ENCODE measurements at regions not wholly inside any gene's neighbourhood (a gene's known extent, or its start where the extent isn't known, plus 50 kb on each side); places are given as distances from the start of the nearest gene placed in this dataset.

- no peaks in the 10 kb centered on the region for H3K4me1 ChIP-seq (ENCODE audit: control insufficient read depth in 2 of 2, insufficient read depth in 2 of 2, low read length in 2 of 2)
- H3K27me3 ChIP-seq (replicated peaks in 1 of 4; ENCODE audit: control extremely low read depth in 1 of 4, control insufficient read depth in 3 of 4, insufficient read depth in 4 of 4, low read length in 3 of 4) = no peaks in the 10 kb centered on the region
- H3K27me3 Mint-ChIP-seq = peaks cover 3% of the 10 kb centered on the region
- ChIA-PET POLR2A (no interaction called here), CTCF (interaction anchor here (1.0 kb wide), 1 partner anchor 8 kb away, joined by 4 read pairs; no protein-coding TSS in a partner anchor)
- no peaks in the 10 kb centered on the region for H3K79me2 ChIP-seq (ENCODE audit: control insufficient read depth, insufficient read depth, low read length)
- no peak overlapping the region for H3K4me2 ChIP-seq (replicated peaks; ENCODE audit: low read depth, low read length, poor library complexity, severe bottlenecking)
- H3K27ac ChIP-seq (ENCODE audit: low read length in 2 of 2) = no peak overlapping the region
- no peaks in the 10 kb centered on the region for H3K36me3 ChIP-seq (replicated peaks in 1 of 2; ENCODE audit: control extremely low read depth in 1 of 2, control insufficient read depth in 1 of 2, extremely low read depth in 1 of 2, insufficient read depth in 2 of 2, low read length in 1 of 2)
- H3K9me3 ChIP-seq (ENCODE audit: control extremely low read depth in 1 of 3, control insufficient read depth in 2 of 3, insufficient read depth in 1 of 3, low read length in 2 of 3) = no peaks in the 10 kb centered on the region
- intact Hi-C loops (cut with micrococcal nuclease) = no loop called here
- 13% methylated on average over 1 of the region's 1 CpG for WGBS (ENCODE audit: insufficient coverage)
- TF ChIP-seq EZH2 (IDR thresholded peaks at IDR 0.05; ENCODE audit: borderline replicate concordance, insufficient read depth, low read depth, low read length, poor library complexity, severe bottlenecking) (no peak), CTCF (IDR thresholded peaks at IDR 0.05) (no peak)
- H3K9me3 Mint-ChIP-seq (ENCODE audit: insufficient read depth) = no peaks in the 10 kb centered on the region
- DNase-seq (no peak), ATAC-seq (ENCODE audit: low read depth) (no peak)
- H3K27ac Mint-ChIP-seq = no peak overlapping the region
- no peaks in the 10 kb centered on the region for H4K20me1 ChIP-seq (ENCODE audit: control insufficient read depth, insufficient read depth, low read length, poor library complexity, severe bottlenecking)
- H3K9ac ChIP-seq (ENCODE audit: low read length) = no peak overlapping the region
- H3K4me3 ChIP-seq (ENCODE audit: control extremely low read depth in 1 of 5, extremely low read depth in 1 of 5, insufficient read depth in 1 of 5, low read depth in 2 of 5, low read length in 4 of 5) = no peak overlapping the region
- no peaks in the 10 kb centered on the region for H3K4me1 Mint-ChIP-seq
- H2AFZ ChIP-seq (ENCODE audit: insufficient read depth, low read depth, low read length, poor library complexity, severe bottlenecking) = no peak overlapping the region
- H3K4me3 Mint-ChIP-seq = no peak overlapping the region
Measured at GRCh38 chr14:78081245-78081644, 88.9 kb upstream of the NRXN3 start.

- no peaks in the 10 kb centered on the region for H3K36me3 ChIP-seq (replicated peaks in 1 of 2; ENCODE audit: control extremely low read depth in 1 of 2, control insufficient read depth in 1 of 2, extremely low read depth in 1 of 2, insufficient read depth in 2 of 2, low read length in 1 of 2)
- ChIA-PET POLR2A (no interaction called here), CTCF (no interaction called here)
- H3K4me1 Mint-ChIP-seq = no peaks in the 10 kb centered on the region
- no peak overlapping the region for H3K9ac ChIP-seq (ENCODE audit: low read length)
- H3K4me2 ChIP-seq (replicated peaks; ENCODE audit: low read depth, low read length, poor library complexity, severe bottlenecking) = no peak overlapping the region
- ATAC-seq (ENCODE audit: low read depth) (no peak), DNase-seq (no peak)
- TF ChIP-seq EZH2 (IDR thresholded peaks at IDR 0.05; ENCODE audit: borderline replicate concordance, insufficient read depth, low read depth, low read length, poor library complexity, severe bottlenecking) (no peak), CTCF (IDR thresholded peaks at IDR 0.05) (no peak)
- H3K9me3 Mint-ChIP-seq (ENCODE audit: insufficient read depth) = no peaks in the 10 kb centered on the region
- H3K4me3 Mint-ChIP-seq = no peak overlapping the region
- H2AFZ ChIP-seq (ENCODE audit: insufficient read depth, low read depth, low read length, poor library complexity, severe bottlenecking) = no peak overlapping the region
- intact Hi-C loops (cut with micrococcal nuclease) = no loop called here
- H3K9me3 ChIP-seq (ENCODE audit: control extremely low read depth in 1 of 3, control insufficient read depth in 2 of 3, insufficient read depth in 1 of 3, low read length in 2 of 3) = peaks cover 0 to 3% (median 0%) of the 10 kb centered on the region in 3 donors
- no peak overlapping the region for H3K27ac Mint-ChIP-seq
- no peaks in the 10 kb centered on the region for H3K27me3 ChIP-seq (replicated peaks in 1 of 4; ENCODE audit: control extremely low read depth in 1 of 4, control insufficient read depth in 3 of 4, insufficient read depth in 4 of 4, low read length in 3 of 4)
- H3K4me1 ChIP-seq (ENCODE audit: control insufficient read depth in 2 of 2, insufficient read depth in 2 of 2, low read length in 2 of 2) = no peaks in the 10 kb centered on the region
- H3K4me3 ChIP-seq (ENCODE audit: control extremely low read depth in 1 of 5, extremely low read depth in 1 of 5, insufficient read depth in 1 of 5, low read depth in 2 of 5, low read length in 4 of 5) = no peak overlapping the region
- peaks cover 5% of the 10 kb centered on the region for H3K27me3 Mint-ChIP-seq
- no peaks in the 10 kb centered on the region for H4K20me1 ChIP-seq (ENCODE audit: control insufficient read depth, insufficient read depth, low read length, poor library complexity, severe bottlenecking)
- no peaks in the 10 kb centered on the region for H3K79me2 ChIP-seq (ENCODE audit: control insufficient read depth, insufficient read depth, low read length)
- no peak overlapping the region for H3K27ac ChIP-seq (ENCODE audit: low read length in 2 of 2)
Measured at GRCh38 chr14:78083837-78084236, 86.3 kb upstream of the NRXN3 start.

All from B cell (primary cell).